Kidney (tissue), 13 donors: ENCODE measurements at regions not wholly inside any gene's neighbourhood (a gene's known extent, or its start where the extent isn't known, plus 50 kb on each side); places are given as distances from the start of the nearest gene placed in this dataset.

ENCODE experiments used
- DNase-seq, 5 donors: peaks; one replicate each; pipeline ENCODE4 v3.0.0-alpha.2; 2013 to 2020
- FAIRE-seq: peaks from 2 replicates; lab custom pipeline; 2012; peaks lifted over from hg19 to GRCh38; lab: Jason Lieb, UNC
- H3K27ac ChIP-seq, 2 donors: one replicate each; pipeline ENCODE4 v1.7.0; 2013; ENCODE audit warnings: low read depth in 2 of 2, low read length in 2 of 2, inconsistent platforms in 1 of 2
- H3K27me3 ChIP-seq: one replicate; pipeline ENCODE4 v1.7.1; 2013; ENCODE audit warnings: low read length, inconsistent platforms; ENCODE audit not compliant: control insufficient read depth, insufficient read depth
- H3K36me3 ChIP-seq, 3 donors: one replicate each; pipeline versions ENCODE4 v1.7.0 to v1.7.1; 2013; ENCODE audit warnings: low read length in 3 of 3, control low read depth in 1 of 3, inconsistent platforms in 1 of 3; ENCODE audit not compliant: insufficient read depth in 3 of 3, control insufficient read depth in 2 of 3
- H3K4me1 ChIP-seq, 3 donors: one replicate each; pipeline versions ENCODE4 v1.7.0 to v1.7.1; 2013; ENCODE audit warnings: low read length in 3 of 3, inconsistent platforms in 1 of 3, low read depth in 1 of 3; ENCODE audit not compliant: control insufficient read depth in 2 of 3, insufficient read depth in 2 of 3
- H3K4me3 ChIP-seq, 3 donors: one replicate each; pipeline versions ENCODE4 v1.7.0 to v1.8.1; 2013; ENCODE audit warnings: low read length in 3 of 3, control low read depth in 1 of 3, inconsistent platforms in 1 of 3
- H3K9ac ChIP-seq, 3 donors: one replicate each; pipeline versions ENCODE4 v1.7.0 to v1.7.1; 2013; ENCODE audit warnings: low read length in 3 of 3, control low read depth in 1 of 3, inconsistent platforms in 1 of 3
- H3K9me3 ChIP-seq, 3 donors: one replicate each; pipeline versions ENCODE4 v1.7.0 to v1.7.1; 2013; ENCODE audit warnings: low read length in 3 of 3, control low read depth in 1 of 3, inconsistent platforms in 1 of 3; ENCODE audit not compliant: control insufficient read depth in 2 of 3, insufficient read depth in 1 of 3
- CTCF ChIP-seq: IDR thresholded peaks from 3 replicates; pipeline ENCODE4 v1.5.1; 2012; ENCODE audit warnings: mild to moderate bottlenecking, moderate library complexity, borderline replicate concordance; ENCODE audit not compliant: insufficient read depth; ENCODE audit errors: extremely low read depth
- intact Hi-C: fragments of 100-400 bp; cut with DNase I; formaldehyde crosslinking; loops from one replicate; pipeline ENCODE4 v1.11.1; 2022
- donor health status: control.
- donor health status: control.
- donor health status: control.
- donor health status: control.
- donor health status: control.
- donor health status: DM: yes; HTN: yes; CAD: no.
- donor health status: Normal renal cell carcinoma (clear cell type).

DNA sequence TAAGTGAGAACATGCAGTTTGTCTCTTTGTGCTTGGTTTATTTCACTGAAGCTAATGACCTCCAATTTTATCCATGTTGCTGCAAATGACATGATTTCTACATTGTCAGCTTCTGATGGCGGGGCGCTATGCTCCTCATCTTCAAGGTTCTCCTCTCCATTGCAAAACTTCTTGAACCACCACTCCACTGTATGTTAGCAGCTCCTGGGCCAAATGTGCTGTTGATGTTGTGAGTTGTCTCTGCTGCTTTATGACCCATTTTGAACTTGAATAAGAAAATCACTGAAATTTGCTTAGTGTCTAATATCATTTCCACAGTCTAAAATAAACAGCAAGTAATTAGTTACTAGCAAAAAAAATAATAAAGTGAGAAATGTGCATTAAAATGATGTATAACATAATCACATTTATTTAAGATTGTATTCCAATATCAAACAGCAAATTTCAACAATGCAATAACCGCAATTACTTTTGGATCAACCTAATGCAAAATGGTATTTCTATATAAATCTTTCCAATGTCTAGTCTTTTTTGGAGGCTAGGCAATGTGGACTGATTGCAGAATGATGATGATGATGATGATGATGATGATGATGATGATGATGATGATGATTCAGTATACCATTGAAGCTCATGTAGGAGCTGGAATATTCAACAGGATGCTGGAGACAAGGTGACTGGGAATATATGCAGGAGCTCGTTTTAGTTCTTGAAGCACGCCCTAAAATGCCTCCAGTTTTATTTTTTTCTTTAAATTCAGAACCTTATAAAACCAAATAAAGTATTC is 304.9 kb upstream of the KYNU start:
- no peak overlapping the region for H3K4me3 ChIP-seq
- no peaks in the 10 kb centered on the region for H3K36me3 ChIP-seq
- H3K4me1 ChIP-seq: no peaks in the 10 kb centered on the region
- intact Hi-C loops: no loop called here
- DNase-seq (no peak), FAIRE-seq (no peak)
- no peak overlapping the region for H3K9ac ChIP-seq
- H3K27me3 ChIP-seq: no peaks in the 10 kb centered on the region
- no peak for TF ChIP-seq CTCF
- no peaks in the 10 kb centered on the region for H3K9me3 ChIP-seq
- H3K27ac ChIP-seq: no peak overlapping the region

GRCh38 chr2:142571934-142572333 is 305.5 kb upstream of the KYNU start:
- Histone ChIP-seq H3K4me3 (no peak overlapping the region), H3K9ac (no peak overlapping the region), H3K36me3 (no peaks in the 10 kb centered on the region), H3K27ac (no peak overlapping the region), H3K27me3 (no peaks in the 10 kb centered on the region), H3K9me3 (no peaks in the 10 kb centered on the region), H3K4me1 (no peaks in the 10 kb centered on the region)
- FAIRE-seq (no peak), DNase-seq (no peak)
- no peak for TF ChIP-seq CTCF
- intact Hi-C loops: no loop called here

DNA sequence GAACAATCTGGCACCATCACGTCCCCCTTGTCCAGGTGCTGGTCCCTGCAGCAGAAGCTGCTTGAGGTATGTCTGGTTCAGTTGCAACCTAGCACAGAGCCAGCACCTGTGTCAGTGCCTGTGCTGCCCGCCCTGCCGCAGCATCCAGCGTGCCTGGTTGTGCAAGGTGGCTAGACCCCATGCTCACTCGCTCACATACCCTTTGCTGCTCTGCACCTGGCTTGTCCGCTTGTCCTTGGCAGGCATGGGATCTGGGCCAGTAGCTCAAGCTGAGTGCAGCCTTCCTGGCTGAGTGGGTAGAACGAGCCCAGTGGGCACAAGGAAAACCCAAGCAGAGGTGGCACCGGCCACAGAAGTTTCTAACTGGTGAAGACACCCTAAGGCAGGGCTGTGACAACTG is 314.6 kb upstream of the KYNU start:
- intact Hi-C loops: no loop called here
- Histone ChIP-seq H3K9ac (no peak overlapping the region), H3K36me3 (no peaks in the 10 kb centered on the region), H3K27me3 (no peaks in the 10 kb centered on the region), H3K4me3 (no peak overlapping the region), H3K27ac (no peak overlapping the region), H3K9me3 (no peaks in the 10 kb centered on the region), H3K4me1 (no peaks in the 10 kb centered on the region)
- DNase-seq (peak in 1 of 5 donors; percentile 53), FAIRE-seq (no peak)
- no peak for TF ChIP-seq CTCF

DNA sequence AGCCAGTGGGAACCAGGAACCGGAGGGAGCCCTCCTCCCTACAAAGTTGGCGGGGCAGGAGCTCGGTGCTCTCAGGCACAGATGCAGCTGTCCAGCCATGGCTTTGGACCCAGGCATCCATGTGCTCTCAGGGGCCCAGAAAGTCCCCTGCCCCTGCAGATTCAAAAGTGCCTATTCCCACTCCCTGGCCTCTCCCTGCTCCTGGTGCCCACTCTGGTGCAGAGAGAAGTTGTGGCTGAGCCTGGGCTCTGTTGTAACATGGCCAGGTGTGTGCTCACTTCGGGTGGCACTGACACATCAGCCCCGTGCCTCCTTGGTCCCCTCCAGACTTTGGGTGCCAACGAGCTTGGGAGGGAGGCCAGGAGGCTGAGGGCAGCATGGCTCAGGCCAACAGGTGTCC is 315.8 kb upstream of the KYNU start:
- DNase-seq (peak in 1 of 5 donors; percentile 55), FAIRE-seq (no peak)
- intact Hi-C loops: no loop called here

More for the DNA sequence above, 315.8 kb upstream of the KYNU start:
- Histone ChIP-seq H3K4me3 (no peak overlapping the region), H3K27me3 (no peaks in the 10 kb centered on the region), H3K27ac (no peak overlapping the region), H3K36me3 (no peaks in the 10 kb centered on the region), H3K9me3 (no peaks in the 10 kb centered on the region), H3K9ac (no peak overlapping the region), H3K4me1 (no peaks in the 10 kb centered on the region)
- no peak for TF ChIP-seq CTCF
